ENCODE measurements at regions not wholly inside any gene's neighbourhood (a gene's known extent, or its start where the extent isn't known, plus 50 kb on each side); places are given as distances from the start of the nearest gene placed in this dataset.
"Not testable (repeated sequence)": the region's sequence is repeated elsewhere in the genome, so short reads cannot be mapped to it uniquely, and the experiment has no call there.

GRCh38 chr4:29966386-29966785 lies 753.8 kb upstream of the PCDH7 start:
- DNase-seq: no peak

DNA sequence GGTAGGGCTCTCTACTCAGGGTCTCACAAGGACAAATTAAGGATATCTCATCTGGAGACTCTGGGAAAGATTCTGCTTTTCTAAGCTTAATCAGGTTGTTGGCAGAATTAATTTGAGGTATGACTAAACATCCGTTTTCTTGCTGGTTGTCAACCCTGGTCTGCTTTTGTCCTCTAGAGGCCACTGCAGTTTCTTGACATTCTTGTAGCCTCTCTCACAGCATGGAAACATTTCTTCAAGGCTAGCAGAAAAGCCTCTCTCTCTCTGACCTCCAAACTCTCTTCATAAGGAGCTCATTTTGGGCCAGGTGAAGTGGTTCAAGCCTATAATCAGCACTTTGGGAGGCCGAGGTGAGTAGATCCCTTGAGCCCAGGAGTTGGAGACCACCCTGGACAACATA lies 749.5 kb upstream of the PCDH7 start:
- DNase-seq: no peak

GRCh38 chr4:29972121-29972520 lies 748.0 kb upstream of the PCDH7 start:
- DNase-seq: no peak

DNA sequence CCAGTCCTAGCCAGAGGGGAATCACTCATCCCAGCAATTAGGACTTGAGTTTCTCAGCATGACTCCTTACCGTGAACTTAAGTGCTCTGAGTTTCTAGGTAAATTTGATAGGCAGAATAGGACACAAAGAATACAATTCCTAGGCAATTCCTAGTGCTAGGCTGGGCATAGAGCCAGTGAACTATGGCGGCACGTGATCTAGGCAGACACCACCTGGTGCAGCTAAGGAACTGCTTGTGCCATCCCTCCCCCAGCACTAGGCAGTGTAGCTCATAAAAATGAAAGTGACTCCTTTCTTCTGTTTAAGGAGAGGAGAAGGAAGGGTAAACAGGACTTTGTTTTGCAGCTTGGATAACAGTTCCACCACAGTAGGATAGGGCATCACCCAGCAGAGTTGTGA lies 736.3 kb upstream of the PCDH7 start:
- DNase-seq: no peak

- no peak for DNase-seq
Observed at GRCh38 chr4:30001628-30002027, 718.5 kb upstream of the PCDH7 start.

GRCh38 chr4:30002341-30002740 lies 717.8 kb upstream of the PCDH7 start:
- no peak for DNase-seq

GRCh38 chr4:30005995-30006394 lies 714.2 kb upstream of the PCDH7 start:
- no peak for DNase-seq

DNA sequence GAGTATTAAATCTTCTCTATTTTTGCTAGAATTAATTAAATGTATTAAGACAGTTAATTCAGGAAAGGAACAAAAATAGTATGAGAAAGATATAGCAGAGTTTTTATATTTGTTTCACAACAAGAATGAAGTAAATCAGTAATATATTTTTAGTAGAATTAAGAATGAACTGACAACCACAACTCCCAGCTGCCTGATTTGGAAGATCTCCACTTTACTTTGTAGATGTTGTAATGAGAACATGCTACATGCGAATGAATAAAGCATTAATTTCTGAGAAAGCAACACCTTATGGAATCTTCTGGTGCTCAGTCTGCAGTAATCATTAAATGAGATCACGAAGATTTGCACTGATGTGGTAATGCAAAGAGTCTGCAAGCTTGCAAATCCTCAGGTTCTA lies 695.6 kb upstream of the PCDH7 start:
- no peak for DNase-seq

DNA sequence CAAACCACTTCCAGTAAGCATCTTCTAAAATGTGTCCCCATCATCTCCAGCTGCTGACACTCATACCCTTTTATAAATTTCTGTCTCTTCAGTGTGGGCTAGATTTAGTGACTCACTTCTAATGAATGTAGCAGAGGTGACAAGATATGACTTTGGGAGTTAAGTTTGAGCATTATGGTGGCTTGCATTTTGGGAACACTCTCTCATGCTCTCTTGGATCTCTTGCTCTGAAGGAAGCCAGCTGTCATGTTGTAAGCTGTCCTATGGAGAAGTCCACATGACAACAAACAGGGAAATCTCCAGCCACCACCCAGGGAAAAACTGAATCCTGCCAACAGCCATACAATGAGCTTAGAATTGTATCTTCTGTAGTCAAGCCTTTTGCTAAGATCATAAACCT lies 691.3 kb upstream of the PCDH7 start:
- no peak for DNase-seq

- no peak for DNase-seq
Observed at GRCh38 chr4:30056016-30056766, 664.0 kb upstream of the PCDH7 start.

DNA sequence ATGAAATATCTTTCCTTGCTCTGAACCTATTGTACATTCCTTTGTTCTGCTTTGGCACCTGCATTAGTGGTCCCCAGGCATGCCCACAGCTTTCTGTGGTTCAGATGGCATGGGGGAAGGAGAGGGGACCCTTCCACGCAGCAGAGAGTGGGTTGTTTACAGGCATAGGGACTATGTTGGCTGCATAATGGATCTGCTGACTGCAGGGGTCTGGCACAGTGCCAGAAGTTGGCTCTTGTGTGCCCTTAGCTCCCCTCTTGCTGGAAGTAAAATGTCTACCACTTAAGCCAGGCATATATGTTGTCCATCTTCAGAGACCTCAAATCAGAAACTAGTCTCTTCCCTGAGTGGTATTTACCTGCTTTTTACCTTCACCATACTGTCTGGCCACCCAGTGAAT lies 651.9 kb upstream of the PCDH7 start:
- DNase-seq: no peak

DNA sequence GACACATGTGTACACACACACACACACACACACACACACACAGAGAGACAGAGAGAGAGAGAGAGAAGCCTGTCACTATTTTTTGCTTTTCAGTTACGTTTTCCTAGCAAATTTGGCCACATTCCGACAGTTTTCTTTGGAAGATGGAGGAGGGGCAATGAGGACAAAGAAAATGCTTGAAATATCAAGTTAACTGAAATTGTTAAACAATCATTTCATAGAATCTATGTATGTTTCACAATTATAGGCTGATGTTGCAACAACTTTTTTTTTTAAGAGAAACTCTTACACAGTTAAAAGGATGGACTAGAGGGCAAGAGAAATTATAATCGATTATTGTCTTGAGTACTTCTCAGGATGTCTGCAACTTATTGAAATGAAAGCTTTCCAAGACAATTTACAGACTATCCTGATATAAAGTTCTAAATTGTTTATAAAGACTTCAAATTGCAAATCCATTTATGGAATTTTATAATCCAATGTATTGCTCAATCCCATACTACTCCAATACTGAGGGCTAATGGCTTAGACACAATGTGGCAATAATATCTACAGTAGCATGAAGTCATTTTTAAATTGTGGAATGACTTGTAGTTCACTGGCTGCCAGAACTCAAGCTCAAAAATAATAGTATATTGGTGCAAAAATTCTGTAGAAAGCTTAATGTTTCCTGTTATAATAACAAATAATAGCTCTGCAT lies 647.0 kb upstream of the PCDH7 start:
- no peak for DNase-seq

DNA sequence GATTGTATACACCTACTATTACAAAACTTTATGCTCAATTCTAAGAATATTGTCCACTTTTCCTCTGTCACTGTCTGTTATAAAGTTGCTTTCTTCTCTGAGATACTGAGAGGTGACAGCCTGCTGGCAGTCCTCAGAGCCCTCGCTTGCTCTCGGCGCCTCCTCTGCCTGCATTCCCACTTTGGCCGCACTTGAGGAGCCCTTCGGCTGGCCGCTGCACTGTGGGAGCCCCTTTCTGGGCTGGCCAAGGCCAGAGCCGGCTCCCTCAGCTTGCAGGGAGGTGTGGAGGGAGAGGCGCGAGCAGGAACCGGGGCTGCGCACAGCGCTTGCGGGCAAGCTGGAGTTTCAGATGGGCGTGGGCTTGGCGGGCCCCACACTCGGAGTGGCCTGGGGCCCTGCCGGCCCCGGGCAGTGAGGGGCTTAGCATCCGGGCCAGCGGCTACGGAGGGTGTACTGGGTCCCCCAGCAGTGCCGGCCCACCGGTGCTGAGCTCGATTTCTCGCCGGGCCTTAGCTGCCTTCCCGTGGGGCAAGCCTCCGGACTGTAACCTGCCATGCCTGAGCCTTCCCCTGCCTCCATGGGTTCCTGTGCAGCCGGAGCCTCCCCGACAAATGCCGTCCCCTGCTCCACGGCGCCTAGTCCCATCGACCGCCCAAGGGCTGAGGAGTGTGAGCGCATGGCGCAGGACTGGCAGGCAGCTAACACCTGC lies 627.6 kb upstream of the PCDH7 start:
- DNase-seq: not testable (repeated sequence)

- no peak for DNase-seq
Observed at GRCh38 chr4:30094887-30095286, 625.3 kb upstream of the PCDH7 start.

DNA sequence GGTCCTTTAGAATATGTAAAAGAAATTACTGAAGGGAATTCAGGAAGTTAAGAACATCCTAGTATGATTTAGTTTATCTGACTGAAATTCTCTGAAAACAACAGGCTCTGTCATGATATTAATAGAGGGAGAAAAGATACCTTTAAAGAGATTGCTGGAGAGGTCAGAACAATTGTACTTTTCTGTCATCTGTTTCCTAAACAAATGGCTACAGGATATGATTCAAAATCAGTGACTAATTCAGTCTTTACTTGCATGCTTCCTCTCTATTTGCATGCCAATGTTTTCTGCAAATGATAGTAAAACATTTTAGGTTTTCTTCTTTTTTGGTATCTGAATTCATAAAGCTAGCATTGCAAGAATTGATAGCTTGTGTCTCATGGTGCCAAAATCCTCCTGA lies 616.7 kb upstream of the PCDH7 start:
- no peak for DNase-seq

DNA sequence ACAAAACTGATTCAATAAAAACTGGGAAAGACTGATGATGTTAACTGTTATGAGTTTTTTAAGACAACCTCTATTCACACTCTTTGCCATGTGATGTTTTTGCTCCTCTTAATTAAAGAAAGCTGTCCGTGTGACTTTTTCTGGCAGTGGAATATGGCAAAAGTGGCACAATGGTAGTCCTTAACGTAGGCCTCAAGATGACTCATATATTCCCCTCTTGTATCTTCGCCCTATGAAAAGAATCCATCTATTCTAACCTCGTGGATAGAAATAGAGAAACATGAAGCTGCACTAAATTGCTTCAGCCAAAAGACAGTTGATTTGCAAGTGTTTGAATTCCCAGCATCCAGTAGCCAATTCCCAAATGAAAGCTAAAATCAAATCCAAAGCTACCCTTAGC lies 603.8 kb upstream of the PCDH7 start:
- DNase-seq: no peak

DNA sequence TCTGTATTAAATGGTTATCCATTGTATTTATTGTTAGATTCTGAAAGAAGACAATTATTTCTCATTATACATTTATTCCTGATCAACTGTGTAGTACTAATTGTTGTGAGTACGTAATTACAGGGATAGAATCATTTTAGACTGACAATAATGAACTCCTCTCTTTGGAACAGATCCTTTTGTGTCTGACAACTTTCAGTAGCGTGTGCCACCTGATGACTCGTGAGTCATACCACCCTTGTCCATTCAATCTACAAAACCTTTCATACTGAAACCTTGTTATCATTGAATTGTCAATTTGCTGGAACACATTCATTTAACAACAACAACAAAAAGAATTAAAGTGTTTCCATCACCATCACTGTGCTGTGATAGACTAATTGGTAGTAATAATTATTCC lies 602.7 kb upstream of the PCDH7 start:
- DNase-seq: no peak

DNA sequence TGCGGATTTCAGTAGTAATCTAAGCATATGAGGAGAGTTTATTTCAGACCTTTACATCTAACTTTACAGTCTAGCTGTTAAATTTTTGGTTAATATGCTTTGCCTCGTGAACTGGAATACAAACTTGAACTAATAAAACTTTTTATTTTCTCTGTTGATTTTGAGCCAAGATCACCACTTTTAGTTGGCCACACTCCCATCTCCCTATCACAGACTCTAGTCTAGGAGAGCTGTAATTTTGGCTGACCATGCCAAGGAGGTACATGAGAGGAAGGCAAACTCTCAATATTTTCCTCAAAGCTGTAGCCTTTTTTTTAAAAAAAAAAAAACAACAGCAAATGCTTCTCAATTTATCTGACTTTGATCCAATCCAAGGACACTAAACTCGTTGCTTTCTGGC lies 597.5 kb upstream of the PCDH7 start:
- DNase-seq: no peak

DNA sequence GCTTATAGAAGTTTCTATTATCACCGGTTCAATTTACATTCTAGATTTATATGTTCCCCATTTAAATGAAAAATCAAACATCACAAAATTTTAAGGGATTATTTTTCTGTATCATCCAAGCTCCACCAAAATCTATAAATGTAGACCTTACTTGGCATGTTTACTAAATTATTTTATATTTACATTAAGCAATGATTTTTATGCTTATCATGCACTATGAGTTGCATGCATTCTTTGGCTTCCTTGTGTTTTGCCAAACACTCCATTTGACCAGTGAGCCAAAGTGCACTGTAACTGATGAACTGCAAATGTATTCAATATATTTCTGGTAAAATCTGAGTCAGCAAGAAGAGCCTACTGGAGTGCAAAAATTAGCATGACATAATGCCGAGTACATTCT lies 595.5 kb upstream of the PCDH7 start:
- DNase-seq: not testable (repeated sequence)

GRCh38 chr4:30125868-30126267 lies 594.3 kb upstream of the PCDH7 start:
- DNase-seq: no peak

- DNase-seq: no peak
Observed at GRCh38 chr4:30126351-30126750, 593.8 kb upstream of the PCDH7 start.

DNA sequence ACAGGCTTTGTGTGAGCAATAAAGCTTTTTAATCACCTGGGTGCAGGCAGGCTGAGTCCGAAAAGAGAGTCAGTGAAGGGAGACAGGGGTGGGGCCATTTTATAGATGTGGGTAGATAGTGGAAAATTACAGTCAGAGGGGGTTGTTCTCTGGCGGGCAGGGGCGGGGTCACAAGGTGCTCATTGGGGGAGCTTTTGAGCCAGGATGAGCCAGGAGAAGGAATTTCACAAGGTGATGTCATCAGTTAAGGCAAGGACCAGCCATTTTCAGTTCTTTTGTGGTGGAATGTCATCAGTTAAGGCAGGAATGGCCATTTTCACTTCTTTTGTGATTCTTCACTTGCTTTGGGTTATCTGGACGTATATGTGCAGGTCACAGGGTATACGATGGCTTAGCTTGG lies 571.3 kb upstream of the PCDH7 start:
- DNase-seq: not testable (repeated sequence)

- DNase-seq: not testable (repeated sequence)
Observed at GRCh38 chr4:30149539-30149938, 570.6 kb upstream of the PCDH7 start.

- DNase-seq: no peak
Observed at GRCh38 chr4:30153427-30153826, 566.7 kb upstream of the PCDH7 start.
